NCI-H510A treated with DMSO at 0.1 percent for 48 hours (cell line): ENCODE measurements at regions not wholly inside any gene's neighbourhood (a gene's known extent, or its start where the extent isn't known, plus 50 kb on each side); places are given as distances from the start of the nearest gene placed in this dataset.
"Not testable (repeated sequence)": the region's sequence is repeated elsewhere in the genome, so short reads cannot be mapped to it uniquely, and the experiment has no call there.

Experiments
- DNase-seq: peaks from one replicate; lab custom pipeline; 2025; lab: John Stamatoyannopoulos, UW

DNA sequence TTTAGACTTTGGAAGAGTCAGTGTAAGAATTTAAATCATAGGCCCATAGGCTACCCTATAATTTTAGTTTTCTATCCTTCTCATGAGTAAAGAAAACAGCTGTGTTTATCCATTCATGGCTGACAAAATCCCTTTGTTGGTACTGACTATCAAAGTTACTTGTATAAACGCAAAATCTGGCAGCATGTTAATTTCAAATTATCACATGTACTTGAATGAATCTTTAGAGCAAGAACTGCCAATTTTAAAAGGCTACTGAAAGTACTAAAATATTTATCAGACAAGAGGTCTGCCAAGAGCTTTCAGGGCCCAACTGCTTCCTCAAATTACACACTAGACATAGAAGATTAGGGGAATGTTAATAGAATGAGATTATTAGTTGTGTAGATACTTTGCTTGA, 66.6 kb downstream of the MYL12B start:
- DNase-seq, result no peak

DNA sequence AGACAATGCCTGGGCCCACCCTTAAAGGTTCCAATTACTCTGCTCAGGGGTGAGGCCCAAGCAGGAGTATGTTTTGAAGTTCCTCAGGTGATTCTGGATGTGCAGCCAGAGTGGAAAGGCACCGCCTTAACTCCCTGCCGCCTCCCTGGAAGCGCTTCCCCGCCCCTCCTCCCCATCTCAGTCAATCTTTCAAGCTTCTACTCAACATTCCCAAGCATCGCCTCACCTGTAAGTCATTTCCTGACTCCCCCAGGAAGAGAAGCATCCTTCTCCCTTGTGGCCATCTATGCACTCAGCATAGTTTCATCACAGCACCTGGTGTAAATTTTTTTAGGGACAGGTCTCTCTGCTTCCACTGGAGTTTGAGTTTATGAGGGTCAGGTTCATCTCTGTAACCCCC, 67.5 kb downstream of the MYL12B start:
- DNase-seq, result no peak

DNA sequence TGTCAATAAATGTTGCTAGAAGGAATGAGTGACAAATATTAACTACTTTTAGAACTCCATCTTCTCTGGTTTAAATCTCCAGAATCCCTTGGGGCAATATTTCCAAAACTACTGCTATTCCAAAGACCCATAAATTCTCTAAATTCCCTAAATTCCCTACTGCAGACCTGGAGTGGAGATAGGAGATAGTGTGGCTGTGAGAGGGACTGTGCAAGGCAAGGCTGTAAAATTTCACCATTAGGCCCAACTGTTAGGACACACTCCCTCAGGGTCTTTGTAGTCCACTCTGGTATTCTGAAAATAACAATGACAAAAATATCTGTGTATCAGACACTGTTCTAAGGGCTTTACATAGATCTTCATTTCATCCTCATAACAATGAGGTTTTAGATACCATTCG, 67.9 kb downstream of the MYL12B start:
- DNase-seq, result no peak

DNA sequence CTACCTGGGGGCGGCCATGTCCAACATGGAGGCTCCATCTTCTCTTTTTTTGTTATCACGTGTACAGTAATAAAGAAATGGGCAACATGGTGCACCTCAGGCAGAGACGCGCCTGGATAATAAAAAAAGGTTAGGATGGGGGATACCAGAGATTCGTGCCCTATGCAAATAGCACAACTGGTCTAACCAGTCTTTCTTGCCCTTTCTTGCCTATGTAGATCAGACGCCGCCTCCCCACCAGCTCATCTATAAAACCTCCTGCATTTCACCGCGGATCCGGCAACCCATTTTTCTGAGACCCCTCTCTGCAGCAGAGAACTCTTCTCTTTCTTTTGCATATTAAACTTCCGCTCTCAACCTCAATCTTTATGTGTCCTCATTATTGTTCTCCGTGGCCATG, 68.7 kb downstream of the MYL12B start:
- peak; percentile 96 for DNase-seq

DNA sequence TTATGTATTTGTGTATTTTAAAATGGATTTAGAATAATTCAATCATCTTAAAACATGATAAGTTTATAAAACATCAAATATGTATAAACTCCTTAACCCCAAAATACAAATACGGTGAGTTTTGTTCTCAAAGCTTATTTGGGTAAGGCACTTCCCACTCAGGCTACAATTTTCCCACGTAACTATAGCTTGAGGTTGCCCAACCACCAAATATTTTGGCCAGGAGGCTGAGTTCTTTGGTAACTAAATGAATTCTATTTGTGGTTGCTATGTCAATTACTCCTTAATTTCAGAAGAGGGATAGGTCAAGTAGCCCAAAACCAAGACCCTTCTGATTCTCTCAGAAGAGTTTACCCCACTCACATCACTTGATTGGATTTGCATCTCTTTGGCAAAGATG, 70.4 kb downstream of the MYL12B start:
- DNase-seq, result no peak

DNA sequence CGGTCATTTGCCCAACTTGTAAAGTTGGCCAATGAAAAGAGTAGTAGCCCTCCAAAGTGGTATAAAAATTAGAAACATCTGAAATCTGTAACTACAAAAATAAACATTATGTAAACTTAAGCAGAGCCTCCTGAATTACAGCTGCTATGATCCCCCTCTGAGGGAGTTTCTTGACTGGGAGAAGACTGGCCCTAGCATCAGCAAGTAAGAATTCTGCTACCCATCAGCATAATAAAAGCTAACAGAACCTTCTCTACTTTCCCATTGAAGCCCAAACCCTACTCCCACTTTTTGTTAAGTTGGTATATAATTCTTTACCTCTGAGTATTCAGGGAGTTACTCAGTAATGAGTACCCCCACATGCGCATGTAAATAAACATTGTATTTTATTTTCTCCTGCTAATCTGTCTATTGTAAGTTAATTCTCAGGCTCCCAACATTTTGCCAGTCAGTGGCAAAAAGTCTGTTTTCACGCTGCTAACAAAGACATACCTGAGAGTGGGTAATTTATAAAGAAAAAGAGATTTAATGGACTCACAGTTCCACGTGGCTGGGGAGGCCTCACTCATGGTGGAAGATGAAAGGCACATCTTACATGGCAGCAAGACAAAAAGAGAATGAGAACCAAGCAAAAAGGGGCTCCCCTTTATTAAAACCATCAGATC, 71.3 kb downstream of the MYL12B start:
- DNase-seq, result no peak

DNA sequence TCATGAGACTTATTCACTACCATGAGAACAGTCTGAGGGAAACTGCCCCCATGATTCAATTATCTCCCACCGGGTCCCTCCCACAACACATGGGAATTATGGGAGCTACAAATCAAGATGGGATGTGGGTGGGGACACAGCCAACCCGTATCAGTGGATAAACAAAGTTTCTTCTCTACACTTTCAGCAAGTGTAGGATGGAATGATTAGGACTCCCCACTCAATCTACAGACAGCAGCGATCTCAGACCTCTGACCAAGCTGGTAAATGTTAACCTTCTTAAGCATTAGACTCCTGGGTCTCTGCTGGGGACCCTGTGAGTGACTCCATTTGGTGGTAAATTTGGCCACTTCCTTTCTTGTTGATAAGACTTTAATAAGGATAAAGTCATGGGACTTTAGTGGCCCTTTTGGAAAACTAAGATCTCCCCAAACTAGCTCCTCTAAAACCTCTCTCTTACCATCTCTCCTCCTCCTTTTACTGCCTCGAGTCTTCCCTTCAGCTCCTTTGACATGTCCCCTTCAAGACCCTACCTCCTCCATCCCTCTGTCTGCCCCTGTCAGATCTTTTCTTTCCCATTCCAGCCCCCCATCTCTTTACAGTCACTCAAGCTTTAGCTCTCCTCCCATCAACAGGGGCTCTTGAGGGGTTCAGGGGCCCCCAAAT, 71.9 kb downstream of the MYL12B start:
- DNase-seq, result no peak

DNA sequence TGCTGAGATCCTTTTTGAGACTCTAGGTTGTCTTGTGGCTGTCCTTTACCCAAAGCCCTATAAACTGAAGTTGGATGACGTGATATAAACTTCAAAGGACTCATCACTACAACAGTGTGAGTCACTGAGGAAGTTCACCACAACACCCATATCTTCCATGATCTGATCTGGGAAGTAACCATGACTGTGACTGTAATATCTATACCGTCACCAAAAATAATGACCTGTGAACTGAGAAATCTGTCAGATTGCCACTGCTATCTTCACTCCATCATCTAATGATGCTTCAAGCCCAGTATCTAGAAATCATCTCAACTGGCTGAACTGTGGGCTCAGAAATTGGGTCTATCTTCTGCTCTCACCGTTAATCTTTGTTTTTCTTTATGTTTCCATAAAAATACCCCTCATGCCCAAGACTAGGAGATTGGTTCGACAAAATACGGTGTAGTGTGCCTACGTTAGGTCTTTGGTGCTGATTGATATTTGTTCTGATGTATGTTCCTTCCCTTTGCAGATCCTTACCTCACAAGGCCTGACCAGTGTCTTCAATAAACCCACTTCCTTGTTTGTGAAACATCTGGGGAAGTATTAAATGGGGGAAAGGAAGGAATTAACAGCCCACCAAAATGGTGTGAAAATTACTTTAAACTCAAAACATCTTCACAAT, 78.2 kb downstream of the MYL12B start:
- DNase-seq, result no peak

DNA sequence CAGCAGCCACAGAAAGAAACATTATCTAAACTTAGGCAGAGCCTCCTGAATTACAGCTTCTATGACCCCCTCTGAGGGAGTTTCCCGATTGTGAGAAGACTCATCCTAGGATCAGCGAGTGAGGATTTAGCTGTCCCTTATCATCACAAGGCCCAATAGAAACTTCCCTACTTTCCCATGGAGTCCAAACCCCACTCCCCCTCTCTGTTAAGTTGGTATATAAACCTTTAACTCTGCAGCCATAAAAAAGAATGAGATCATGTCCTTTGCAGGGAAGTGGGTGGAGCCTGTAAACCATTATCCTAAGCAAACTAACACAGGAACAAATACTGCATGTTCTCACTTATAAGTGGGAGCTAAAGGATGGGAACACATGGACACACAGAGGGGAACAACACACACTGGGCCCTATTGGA, 78.8 kb downstream of the MYL12B start:
- peak; percentile 39 for DNase-seq

DNA sequence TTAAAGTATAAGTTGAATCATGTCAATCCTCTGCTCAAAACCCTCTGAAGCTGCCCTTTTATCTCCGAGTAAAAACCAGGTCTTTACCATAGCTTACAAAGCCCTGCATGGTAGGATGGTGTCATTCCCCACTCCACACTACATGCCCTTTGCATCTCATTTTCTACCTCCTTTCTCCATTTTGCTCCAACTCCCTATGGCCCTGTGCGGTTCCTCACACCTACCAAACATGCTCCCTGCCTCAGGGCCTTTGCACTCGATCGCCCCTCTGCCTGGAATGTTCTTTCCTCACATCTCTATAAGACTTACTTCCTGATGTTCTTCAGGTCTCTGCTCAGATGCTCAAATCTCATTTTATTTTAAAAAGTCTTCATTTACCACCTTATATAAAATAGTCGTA, 80.7 kb downstream of the MYL12B start:
- DNase-seq, result no peak

DNA sequence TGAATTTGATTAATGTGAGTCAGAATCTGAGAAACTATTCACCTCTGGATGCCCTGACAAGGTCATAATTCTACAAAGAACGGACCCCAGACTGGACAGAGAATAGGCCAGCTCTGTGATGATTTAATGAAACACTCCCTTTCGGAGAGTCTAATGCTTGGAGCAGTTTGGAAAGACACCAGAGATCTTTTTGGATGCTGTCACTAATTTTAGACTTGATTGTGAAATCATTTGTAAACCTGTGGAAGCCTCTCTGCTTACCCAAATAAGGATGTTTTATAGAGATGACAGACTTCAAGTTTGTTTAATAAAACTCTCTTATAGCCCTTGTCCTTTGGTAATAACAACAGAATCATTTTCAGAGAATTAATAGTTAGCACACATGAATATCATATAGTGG, 83.5 kb downstream of the MYL12B start:
- no peak for DNase-seq

DNA sequence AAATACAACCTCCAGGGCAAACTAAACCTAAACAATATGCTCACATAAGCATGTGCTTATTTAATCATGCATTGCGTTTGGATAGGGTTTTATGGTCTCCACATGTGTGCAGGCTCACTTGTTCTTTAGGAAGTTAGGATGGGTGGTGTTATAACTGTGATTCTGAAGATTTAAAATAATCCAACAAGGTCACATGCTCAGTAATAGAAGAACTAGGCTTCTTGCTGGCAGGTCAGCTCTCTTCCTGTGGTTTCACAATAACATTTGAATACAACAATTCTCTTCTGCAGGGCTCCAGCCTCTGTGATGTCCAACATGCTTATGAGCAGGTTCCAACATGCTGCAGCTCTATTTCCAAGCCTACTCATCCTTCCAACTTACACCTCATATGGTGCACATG, 84.0 kb downstream of the MYL12B start:
- no peak for DNase-seq

DNA sequence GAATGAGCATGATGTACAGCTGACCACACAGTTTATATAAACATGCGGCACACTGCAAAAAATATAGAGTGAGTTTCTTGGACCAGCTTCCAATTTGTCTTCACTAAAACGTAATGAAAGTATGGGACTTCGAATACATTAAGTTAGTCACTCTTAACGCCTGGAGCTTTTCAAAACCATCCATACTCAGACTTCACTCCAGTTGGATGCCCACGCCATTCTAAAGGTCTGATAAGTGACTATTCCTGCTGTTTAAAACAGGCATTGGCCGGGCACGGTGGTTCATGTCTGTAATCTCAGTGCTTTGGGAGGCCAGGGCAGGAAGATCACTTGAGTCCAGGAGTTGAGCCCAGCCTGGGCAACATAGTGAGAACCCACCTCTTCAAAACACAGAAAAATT, 84.6 kb downstream of the MYL12B start:
- DNase-seq, result no peak

DNA sequence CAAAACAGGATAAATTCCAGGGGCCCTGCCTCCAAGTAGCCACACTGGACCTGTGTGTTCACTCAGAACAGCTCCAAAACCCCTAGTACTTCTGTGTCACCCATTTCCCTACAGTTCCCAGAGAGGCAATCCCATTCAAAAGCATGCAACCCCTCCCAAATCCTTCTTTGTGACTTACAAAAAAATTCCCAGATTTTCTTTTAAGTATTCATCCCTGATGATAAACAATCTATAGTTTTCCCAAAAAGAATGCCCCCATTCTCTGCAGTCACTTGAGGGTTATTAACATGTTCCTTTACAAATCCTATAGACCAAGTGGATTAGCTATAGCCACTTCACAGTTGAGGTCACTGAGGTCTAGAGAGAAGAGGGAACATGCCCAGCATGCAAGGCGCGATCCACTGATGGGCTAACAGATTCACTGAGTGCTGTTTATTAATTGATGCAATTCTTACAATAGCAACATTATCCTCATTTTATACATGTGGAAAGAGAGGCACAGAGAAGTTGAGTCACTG, 85.4 kb downstream of the MYL12B start:
- DNase-seq, result no peak

DNA sequence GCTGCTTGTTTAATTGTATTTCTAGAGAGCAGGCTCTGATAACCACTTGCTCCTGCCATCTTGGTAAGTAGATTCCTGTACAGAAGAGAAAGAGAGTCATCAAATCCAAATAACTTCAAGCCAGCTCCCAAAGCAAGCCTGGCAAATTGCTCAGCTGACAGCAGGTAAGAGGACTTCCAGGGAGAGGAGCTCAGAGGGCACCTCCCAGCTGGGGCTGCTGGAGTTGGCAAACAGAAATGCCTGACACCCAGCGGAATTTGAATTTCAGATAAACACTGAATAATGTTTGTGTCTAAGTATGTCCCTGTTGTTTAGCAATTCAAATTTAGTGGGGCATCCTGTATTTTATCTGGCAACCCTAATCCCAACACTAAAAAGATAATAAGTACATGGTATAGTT, 86.2 kb downstream of the MYL12B start:
- no peak for DNase-seq

DNA sequence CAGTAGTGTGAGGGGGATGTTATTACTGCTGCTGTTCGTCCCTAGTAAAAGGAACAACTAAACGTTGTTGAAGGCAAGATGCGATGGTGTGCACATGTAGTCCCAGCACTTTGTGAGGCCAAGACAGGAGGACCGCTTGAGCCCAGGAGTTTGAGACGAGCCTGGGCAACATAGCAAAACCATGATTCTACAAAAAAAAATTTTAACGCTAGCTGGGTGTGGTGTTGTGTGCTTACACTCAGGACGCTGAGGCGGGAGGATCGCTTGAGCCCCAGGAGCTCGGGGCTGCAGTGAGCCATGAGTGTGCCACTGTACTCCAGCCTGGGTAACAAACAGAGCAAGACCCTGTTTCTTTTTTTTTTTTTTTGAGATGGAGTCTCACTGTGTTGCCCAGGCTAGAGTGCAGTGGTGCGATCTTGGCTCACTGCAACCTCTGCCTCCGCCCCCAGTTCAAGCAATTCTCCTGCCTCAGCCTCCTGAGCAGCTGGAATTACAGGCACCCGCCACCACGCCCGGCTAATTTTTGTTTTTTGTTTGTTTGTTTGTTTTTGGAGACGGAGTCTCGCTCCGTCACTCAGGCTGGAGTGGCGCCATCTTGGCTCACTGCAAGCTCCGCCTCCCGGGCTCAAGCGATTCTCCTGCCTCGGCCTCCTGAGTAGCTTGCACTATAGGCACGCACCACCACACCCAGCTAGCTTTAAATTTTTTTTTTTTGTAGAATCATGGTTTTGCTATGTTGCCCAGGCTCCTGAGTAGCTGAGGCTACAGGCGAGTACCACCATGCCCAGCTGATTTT, 87.3 kb downstream of the MYL12B start:
- not testable (repeated sequence) for DNase-seq

DNA sequence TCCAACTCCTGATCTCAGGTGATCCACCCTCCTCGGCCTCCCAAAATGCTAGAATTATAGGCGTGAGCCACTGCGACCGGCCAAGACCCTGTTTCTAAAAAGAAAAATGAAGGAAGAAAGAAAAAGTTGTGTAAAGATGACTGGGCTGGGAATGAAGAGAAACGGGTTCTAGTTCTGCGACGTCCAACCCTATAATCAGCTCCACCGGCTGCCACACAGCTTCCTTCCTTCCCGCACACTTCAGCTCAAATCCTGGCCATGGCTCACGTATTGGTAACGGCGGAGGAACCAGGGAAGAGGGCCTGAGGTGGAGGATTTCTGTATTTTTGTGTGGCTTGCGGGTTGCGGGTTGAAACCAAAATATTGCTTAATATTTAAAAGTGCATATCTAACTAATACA, 88.1 kb downstream of the MYL12B start:
- DNase-seq, result no peak

DNA sequence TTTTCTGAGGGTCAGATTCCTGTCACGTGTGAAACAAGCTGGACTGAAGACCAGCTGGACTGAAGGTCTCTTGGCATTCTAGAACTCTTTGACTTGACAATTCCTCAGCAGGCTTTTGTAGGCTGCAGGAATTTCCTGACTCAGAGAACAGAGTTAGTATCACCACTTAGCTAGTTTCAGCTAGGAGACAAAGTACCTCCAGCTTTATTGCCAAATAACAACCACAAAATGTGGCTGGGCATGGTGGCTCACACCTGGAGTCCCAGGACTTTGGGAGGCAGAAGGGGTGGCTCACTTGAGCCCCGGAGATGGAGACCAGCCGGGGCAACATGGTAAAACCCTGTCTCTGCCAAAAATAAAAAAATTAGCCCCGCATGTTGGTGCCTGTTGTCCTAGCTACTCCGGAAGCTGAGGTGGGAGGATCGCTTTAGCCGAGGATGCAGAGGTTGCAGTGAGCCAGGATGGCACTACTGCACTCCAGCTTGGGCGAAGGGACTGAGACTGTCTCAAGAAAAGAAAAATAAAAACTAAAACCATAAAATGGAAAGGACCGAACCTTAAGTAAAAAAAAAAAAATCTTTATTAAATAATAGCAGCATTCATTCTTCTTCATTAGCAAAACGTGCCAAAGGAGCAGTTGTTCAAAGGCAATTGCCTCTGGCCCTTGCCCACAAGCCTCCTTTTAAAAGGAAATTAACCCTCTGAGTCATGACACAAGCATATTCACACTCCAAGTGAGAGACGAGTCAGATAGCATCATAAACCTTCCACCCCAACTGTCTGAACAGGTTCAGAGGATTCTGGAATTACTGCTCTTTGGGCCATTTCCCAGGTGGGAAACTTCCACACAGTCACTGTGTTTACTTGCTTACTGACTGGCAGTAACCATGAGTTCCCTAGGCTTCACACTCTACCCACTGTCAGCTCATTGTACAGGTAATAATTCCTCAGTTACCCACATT, 88.9 kb downstream of the MYL12B start:
- DNase-seq, result no peak

DNA sequence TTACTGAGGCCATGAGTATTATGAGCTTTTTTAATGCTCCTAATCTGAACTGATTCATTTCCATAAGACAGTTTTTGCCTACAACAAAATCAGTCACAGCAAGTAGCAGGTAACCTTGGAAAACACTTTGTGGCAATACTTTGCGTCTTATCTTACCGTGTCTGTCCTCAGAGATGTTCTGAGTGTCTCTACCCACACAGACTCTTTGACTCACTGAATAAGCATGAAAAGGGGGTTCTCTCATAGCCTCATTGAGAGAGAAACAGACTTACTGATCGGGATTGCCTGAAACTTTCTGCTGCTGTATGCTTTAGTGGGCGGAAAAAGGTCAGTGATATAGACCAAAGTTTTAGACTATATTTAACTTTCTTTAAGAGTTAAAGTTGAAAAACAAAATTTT, 92.6 kb downstream of the MYL12B start:
- DNase-seq, result no peak

DNA sequence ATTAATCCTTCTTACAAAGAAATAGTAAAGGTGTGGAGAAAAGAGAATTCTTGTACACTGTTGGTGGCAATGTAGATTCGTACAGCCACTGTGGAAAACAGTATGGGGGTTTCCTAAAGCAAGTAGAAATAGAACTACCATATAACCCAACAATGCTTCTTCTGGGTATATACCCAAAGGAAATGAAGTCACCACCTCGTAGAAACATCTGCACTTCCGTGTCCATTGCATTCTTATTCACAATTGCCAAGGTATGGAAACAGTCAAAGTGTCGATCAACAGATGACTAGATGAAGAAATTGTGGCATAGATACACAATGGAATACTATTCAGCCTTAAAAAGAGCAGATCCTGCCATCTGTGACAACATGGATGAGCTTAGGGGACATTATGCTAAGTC, 93.4 kb upstream of the TGIF1 start:
- no peak for DNase-seq

DNA sequence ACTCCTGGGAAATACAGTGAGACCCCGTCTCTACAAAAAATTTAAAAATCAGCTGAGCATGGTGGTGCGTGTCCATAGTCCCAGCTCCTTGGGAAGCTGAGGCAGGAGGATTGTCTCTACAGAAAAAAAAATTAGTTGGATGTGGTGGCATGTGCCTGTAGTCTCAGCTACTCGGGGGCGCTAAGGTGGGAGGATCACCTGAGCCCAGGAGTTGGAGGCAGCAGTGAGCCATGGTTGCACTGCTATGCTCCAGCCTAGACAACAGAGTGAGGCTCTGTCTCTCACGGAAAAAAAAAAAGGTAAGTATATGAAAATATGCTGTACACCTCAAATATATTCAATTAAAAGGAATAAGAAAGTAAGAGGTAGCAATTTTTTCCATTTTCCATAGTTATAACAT, 92.5 kb upstream of the TGIF1 start:
- DNase-seq, result no peak
